ENCODE measurements at regions not wholly inside any gene's neighbourhood (a gene's known extent, or its start where the extent isn't known, plus 50 kb on each side); places are given as distances from the start of the nearest gene placed in this dataset.

DNA sequence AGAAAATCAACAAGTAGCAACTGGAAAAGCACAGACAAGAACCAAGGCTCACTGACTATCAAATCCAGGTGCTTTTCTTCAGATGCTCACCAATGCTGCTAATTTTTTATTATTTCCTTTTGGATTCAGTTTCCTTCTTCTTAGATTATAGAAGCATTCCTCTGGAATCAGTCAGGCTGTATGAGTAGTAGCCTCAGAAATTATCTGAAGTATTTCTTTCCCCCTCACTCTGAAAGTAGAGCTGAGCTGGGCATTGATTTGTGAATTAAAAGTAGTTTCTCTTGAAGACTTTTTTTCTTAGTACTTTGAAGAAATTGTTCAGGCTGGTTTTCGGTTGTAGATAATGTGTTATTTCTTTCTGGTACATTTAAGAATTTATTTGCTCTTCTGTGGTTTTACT, 273.7 kb downstream of the NOL4 start:
- no peak for DNase-seq

DNA sequence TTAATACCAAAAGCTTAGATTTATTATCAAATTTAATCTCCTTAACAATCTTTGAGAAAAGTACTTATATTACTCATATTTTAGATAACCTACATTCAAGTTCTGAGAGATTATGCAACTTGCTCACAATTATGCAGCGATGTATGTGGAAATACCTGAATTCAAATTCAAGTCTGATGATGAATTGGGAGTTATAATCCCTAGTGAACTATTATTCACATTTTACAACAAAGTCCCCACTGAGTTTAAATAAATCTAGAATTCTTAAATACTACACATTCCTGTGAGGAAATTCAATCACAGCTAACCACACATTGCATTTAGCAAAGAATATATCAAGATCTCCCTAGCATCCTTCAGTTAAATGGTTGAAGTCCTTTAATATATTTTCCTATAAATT, 278.4 kb downstream of the NOL4 start:
- DNase-seq = no peak

DNA sequence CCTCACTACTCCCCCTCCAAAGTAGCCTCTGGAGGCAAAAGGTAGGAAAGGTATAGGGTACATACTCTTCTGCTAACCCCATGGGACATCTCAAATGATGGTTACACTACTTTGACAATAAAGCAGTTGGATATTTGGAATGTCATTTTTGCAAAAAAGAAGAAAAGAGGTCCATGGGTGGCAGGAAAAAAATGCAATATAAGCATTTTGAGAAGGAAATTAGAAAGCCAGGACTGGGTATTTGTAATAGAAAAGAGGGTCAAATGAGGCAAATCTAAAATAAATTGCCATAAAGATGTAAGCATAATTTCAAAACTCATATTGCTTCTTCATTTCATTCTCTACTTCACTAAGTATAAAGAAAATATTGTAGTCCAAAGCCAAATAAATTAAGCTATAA, 280.2 kb downstream of the NOL4 start:
- no peak for DNase-seq

DNA sequence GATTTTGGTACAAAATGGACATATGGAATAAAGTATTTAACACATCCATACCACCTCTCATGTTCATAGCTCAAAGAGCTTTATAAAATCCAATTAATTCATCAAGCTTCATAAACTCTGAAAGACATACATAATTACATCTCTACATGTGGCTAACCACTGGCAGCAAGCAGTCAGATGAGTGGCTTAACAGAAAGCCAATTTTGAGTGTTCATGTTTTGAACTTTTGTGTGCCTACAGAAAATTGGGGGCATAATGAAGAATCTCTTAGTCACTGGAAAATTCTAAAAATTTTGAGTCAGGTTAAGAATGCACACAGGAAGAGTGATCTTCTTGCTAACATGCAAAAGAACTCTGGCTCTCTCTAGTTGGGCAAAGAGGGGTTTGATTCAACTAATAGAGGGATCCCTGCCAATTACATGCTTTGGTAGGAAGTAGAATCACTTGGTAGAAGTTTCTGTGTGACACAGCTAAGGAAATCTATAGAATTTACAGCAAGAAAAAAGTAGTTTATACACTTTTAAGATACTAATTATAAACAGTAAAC, 287.4 kb downstream of the NOL4 start:
- DNase-seq = no peak

GRCh38 chr18:33934258-33934657, 290.5 kb downstream of the NOL4 start:
- no peak for DNase-seq

DNA sequence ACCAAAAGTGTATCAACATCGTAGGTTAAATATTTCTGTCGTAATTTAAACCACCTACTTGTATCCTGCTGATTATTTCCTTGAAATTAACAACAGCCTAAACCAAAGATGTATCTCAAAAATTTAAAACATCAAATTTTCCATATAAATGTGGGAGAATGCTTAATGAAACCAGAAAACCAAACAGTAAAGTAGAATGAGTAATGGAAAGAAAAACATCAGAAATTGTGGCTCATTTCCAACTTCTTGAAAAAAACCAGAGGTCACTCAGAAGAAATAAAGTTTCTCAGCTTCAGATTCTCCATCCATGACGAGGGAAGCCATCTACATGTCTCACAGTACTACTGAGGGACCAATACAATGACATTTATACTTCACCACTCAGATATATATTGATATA, 296.5 kb downstream of the NOL4 start:
- DNase-seq = no peak

DNA sequence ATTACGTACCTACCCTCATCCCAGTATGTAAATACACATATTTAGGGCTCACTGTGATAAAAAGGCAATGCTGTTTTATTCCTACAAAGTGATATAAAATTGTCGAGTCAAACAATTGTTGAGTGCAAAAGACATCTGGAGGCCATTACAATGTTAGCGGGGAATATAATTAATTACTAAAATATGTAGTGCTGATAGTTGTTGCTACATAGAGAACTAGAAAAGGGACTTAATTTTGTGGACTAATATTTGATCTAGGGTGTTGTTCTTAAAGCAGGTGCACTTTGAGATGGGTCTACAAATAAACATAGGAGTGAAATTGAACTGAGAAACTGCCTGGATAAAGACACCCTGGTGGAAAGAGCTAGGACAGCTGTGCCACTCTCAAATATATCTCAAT, 300.1 kb downstream of the NOL4 start:
- no peak for DNase-seq

- DNase-seq = no peak
Measured at GRCh38 chr18:33923980-33924379, 300.7 kb downstream of the NOL4 start.

DNA sequence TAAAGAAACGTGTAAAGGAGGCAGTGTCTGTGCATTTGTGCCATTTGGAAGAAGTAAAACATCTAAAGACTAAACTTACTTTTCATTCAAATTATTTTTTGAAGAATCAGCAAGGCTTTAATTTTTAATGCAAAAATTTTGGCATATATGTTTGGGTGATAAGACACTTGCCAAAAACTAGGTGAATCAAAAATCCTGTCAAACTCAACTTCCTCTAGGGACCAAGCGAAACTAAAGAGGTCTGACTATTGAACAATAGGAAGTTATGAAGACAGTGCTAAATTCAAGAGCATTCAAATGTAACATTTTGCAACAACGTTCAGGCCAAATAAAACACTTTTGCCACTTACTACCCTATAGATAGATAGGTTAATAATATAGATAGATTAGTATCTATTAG, 306.1 kb downstream of the NOL4 start:
- DNase-seq = no peak

GRCh38 chr18:33916200-33916599, 308.5 kb downstream of the NOL4 start:
- DNase-seq = no peak

- no peak for DNase-seq
Measured at GRCh38 chr18:33914399-33914798, 310.3 kb downstream of the NOL4 start.

DNA sequence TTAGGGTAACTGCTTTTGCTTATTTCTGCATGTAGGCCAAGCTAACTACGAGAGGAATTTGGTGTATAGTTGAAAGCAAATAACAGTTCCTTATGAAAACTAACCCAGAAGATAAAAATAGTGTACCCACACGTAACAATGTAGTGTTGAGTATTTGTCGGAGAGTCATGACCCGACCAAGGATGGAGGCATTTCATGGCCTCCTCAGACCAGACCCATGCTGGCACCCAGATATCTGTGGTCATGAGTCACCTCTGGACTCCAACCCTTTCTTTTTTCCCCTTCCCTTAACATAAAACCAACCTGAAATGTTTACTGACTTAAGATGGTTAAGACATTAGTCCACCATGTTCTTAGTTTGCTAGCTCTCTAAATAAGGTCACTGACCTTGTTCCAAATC, 318.7 kb downstream of the NOL4 start:
- DNase-seq = no peak

DNA sequence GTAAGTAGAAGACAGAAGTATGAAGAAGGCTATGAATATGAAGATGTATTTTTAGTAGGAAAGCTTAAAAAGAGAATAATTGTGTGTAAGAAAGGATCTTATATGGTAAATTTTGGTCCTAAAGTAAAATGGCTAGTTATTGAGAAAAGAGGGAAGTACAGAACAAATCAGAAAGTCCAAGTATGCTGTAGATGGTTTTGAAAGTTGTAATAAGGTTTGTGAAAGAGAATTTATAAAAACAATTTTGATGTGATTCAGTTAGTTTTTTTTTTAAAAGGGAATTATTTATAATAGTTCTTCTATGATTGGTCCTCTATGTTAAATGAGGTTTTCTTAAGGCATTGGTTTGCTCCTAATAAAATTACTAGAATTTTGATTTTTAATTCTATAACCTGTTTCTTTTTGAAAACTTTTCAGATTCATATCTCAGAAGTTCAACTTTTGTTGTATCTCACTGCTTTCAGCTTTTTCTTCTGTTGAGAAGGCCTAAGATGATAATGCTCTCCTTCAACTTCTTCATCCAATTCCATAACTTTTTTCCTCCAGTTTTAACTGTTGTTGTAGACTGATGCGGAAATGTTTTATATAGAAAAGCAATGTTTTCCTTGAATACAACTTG, 322.7 kb downstream of the NOL4 start:
- no peak for DNase-seq

DNA sequence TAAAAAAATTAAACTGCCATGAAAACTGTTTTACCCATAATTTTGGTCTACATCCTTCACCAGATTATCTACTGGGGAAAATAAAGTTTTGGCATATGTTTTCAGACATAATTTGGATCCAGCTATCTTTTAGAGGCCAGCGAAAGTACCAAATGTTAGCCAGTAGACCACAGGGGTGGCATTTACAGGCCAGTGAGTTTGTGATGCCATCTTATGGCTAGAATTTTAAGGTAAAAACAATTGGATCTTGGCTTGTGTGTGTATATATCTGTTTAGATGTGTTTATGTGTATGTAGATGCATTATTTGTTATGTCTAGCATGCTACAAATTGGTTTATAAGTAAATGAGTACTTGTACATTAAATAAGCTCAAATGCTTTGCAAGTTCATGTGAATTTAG, 322.6 kb downstream of the ASXL3 start:
- no peak for DNase-seq

- no peak for DNase-seq
Measured at GRCh38 chr18:33898427-33898826, 320.4 kb downstream of the ASXL3 start.

GRCh38 chr18:33878213-33878612, 300.2 kb downstream of the ASXL3 start:
- DNase-seq = no peak

DNA sequence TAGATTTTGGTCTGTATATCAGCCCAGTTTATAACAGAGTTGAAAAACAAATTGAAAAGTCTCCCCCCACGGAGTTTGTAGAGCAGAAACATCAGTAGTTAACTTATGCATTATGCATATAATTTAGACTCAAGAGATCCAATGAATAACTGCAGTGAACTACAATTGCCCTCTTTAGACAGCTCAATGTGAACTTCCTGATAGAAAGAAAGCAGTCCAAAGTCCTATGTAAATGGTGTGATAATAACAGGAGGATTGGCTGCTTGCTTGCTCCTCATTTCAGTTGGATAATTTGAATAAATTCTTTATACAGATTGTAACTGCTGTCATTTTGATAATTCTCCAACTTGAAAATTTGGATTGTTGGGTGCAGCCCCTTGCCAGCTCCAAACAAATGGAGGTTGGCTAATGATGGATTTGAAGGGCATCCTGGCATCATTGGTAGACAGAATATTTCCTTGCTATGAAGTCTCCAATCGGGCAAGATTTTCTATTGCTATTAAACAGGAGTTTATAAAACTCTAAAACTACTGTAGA, 297.1 kb downstream of the ASXL3 start:
- no peak for DNase-seq

GRCh38 chr18:33873112-33873511, 295.1 kb downstream of the ASXL3 start:
- no peak for DNase-seq

GRCh38 chr18:33871363-33872025, 293.5 kb downstream of the ASXL3 start:
- no peak for DNase-seq

GRCh38 chr18:33870059-33870458, 292.0 kb downstream of the ASXL3 start:
- no peak for DNase-seq

DNA sequence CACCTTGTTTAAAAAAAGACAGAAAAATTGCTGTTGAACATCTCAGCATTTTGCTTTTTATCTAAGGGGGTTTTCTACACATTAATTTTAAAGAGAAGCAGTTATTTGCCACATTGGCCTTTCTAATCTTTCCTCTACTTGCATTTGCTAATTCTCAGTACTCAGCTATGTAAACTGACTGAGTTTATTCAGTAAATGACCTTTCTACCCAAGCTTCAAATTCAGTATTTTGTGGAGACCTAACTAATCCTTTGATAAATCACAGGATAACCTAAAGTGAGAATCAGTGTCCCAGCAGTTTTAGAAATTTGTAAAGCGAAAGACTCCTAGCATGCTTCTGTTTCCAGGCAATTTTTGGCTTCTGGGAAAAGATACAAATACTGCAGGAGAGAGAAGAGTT, 288.4 kb downstream of the ASXL3 start:
- DNase-seq = no peak

DNA sequence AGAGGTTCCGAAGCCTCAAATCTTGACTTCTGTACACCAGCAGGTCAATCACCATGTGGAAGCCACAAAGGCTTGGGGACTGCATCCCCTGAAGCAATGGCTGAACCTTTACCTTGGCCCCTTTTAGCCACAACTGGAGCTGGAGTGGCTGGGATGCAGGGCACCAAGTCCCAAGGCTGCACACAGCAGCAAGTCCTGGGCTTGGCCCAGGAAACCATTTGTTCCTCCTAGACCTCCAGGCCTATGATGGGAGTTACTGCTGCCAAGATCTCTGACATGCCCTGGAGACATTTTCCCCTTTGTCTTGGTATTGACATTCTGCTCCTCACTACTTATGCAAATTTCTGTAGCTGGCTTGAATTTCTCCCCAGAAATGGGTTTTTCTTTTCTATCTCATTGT, 285.9 kb downstream of the ASXL3 start:
- no peak for DNase-seq

DNA sequence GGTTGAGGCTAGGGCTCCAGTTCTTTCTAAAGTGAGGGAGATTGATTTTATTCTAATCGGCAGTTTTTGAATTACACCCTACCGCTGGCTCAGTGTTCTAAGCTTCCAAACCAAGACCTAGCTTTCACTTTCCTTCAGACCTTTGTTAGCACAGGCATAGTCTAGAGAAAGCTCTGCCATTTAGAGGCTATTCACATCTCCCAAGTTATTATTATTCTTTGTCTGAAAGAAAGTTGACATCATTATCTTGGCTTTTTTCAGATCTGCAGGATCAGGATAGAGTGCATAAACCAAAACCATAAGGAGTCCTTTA, 276.8 kb downstream of the ASXL3 start:
- DNase-seq = no peak

DNA sequence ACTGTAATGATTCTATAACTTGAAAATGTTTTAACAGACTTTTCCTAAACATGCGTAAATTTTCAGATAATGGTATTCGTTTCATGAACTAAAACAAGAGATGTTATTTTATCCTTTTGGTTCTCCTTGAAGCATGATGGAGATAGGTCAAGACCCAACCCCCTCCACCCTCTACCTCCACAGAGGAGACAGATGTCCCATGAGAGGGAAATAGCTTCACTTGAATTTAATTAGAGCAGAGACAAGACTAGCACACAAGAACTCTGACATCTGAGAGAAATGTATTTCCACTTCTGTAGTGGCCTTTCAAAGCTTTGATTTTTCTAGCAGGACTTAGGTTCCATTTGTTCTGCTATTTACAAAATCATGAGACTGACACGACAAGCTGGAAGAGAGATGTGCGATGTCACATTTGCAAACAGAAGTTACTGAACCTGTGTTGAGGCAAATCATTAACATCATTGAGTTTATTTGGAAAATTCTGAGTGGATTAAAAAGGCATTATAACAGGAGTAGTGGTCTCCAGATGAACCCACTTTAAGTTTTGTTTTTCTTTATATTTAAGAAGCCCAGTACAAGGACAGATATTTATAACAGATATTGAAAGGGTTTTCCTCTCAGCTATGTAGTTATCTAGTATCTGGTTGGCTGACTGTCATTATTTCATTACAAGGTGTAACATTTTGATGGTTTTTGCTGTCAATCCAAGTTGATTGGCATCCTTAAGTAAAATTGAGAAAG, 276.2 kb downstream of the ASXL3 start:
- DNase-seq = no peak

Data from CD4-positive, alpha-beta T cell treated with Interleukin-17A for 4 hours (primary cell).